ENCODE measurements at regions not wholly inside any gene's neighbourhood (a gene's known extent, or its start where the extent isn't known, plus 50 kb on each side); places are given as distances from the start of the nearest gene placed in this dataset.

GRCh38 chr10:113219446-113219845 lies 269.4 kb downstream of the TCF7L2 start:
- DNase-seq (ENCODE audit: low read depth) = no peak

DNA sequence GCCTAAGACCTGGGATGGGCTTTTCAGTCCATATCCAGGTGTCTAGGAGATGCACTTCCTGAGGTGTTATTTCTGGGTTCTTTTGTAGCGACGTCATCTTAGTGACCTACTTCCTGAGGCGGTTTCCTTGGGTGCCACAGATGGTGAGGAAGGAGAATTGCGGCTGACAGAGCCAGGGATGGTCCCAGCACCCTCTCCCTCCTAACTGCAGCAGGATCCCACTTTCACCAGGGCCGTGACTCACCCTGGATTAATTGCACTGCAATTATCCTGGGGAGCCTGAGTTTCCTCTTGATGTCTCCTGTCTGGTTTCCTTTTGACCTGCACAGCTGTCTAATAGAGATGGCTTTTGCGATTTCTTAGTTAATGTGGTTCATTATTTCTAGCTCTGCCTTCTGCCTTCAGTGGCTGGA lies 271.7 kb downstream of the TCF7L2 start:
- DNase-seq (ENCODE audit: low read depth) = peak; percentile 83

DNA sequence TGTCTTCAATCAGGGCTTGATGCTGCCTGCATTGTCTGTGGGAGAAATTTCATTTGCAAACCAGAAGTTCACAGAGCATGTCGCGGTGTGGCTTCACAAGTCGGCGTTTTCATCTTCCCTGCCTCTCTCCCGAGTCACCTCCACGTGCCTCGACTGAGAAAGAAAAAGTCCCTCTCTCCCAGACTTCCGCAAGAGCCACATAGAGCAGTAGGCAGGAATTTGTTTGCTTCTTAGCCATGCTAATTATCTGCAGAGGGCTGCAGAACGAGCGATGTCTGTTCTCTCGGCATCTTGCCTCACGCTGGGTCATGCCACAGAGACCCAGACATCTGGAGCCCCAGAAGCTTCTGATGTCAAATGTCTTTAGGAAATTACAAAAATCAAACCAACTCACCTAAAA lies 272.2 kb downstream of the TCF7L2 start:
- DNase-seq (ENCODE audit: low read depth) = peak; percentile 7

GRCh38 chr10:113225364-113225763 lies 275.3 kb downstream of the TCF7L2 start:
- DNase-seq (ENCODE audit: low read depth) = no peak

GRCh38 chr10:113225903-113226302 lies 275.9 kb downstream of the TCF7L2 start:
- DNase-seq (ENCODE audit: low read depth) = no peak

DNA sequence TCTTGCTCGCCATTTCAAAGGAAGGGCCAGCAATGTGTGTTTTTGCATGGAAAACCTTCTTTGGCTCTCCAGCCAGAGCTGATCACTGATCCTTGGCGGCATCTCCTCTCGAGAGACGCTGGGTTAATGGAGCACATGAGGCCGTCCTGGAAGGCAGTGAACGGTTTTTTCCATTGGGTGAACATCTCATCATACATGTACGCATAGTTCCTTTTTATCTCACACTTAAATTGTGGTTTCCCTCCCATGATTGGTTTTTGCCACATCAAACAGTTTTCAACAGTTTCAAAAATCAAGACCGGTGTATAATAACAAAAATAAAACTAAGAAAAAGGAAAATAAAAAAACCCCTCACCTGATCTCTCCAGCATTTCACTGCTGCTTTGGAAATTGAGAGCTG lies 276.4 kb downstream of the TCF7L2 start:
- no peak for DNase-seq (ENCODE audit: low read depth)

GRCh38 chr10:113226831-113227445 lies 276.9 kb downstream of the TCF7L2 start:
- no peak for DNase-seq (ENCODE audit: low read depth)

DNA sequence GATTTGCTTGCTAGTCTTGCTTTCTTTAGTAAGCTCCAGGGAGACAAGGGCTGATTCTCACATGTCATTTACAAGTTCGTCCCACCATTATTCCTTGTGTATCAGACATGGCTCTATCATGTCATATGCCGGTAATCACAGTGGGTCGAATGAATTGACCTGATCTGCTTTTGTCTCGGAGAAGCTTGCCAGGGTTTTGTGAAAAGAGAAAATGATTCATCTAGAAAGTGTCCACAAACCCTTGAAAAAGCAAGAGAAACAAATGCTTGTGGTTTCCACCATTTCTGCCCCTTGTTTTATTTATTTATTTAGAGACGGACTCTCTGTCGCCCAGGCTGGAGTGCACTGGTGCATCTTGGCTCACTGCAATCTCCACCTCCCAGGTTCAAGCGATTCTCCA lies 278.5 kb downstream of the TCF7L2 start:
- DNase-seq (ENCODE audit: low read depth) = peak; percentile 27

- DNase-seq (ENCODE audit: low read depth) = no peak
Observed at GRCh38 chr10:113230011-113230610, 280.1 kb downstream of the TCF7L2 start.

DNA sequence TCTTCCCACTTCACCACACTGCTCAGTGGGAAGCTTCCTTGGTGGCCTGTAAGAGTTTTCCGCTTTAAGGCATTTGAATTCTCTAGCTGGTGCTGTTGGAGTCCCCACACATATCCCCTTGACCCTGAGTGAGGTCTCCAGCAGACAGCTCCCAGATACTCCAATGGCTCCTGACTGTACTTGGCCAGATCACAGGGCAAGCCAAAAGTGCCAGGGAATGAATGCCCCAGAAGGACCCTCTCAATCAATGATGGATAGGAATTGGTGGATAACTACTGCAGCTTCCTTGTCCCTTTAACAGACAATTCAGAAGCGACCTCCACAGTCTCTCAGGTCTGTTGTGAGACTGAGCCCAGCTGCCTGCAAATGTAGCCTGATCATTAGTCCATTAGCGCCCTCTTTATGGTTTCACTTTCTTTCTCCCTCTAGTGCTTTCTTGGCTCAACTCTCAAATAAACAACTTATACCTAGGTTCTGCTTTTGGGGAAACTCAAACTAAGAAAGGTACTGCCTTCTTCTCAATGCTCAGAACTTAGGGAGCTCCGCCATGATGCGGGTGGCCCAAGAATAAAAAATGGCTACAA lies 283.0 kb downstream of the TCF7L2 start:
- no peak for DNase-seq (ENCODE audit: low read depth)

- no peak for DNase-seq (ENCODE audit: low read depth)
Observed at GRCh38 chr10:113234481-113234880, 284.4 kb downstream of the TCF7L2 start.

- DNase-seq (ENCODE audit: low read depth) = no peak
Observed at GRCh38 chr10:113235508-113235907, 285.5 kb downstream of the TCF7L2 start.

DNA sequence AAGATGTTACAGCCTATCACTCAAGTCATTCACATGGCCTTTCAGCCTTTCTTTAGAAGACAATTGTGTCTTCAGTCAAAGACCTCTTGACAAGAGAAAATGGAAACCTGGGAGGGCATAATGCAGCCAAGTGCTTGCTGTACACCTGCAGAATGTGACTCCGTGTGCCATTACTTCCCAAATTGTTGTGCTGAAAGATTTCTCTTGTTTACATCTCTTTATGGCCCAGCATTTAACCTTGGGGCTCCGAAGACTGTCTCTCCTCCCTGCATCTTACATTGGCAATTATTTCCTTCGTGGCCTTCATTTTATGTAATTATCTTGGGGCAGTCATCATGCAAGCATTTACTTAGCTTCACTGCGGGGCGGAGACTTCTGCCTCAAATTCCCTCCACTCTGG lies 287.0 kb downstream of the TCF7L2 start:
- no peak for DNase-seq (ENCODE audit: low read depth)

- no peak for DNase-seq (ENCODE audit: low read depth)
Observed at GRCh38 chr10:113239566-113240350, 289.7 kb downstream of the TCF7L2 start.

GRCh38 chr10:113240736-113241135 lies 290.7 kb downstream of the TCF7L2 start:
- DNase-seq (ENCODE audit: low read depth) = no peak

DNA sequence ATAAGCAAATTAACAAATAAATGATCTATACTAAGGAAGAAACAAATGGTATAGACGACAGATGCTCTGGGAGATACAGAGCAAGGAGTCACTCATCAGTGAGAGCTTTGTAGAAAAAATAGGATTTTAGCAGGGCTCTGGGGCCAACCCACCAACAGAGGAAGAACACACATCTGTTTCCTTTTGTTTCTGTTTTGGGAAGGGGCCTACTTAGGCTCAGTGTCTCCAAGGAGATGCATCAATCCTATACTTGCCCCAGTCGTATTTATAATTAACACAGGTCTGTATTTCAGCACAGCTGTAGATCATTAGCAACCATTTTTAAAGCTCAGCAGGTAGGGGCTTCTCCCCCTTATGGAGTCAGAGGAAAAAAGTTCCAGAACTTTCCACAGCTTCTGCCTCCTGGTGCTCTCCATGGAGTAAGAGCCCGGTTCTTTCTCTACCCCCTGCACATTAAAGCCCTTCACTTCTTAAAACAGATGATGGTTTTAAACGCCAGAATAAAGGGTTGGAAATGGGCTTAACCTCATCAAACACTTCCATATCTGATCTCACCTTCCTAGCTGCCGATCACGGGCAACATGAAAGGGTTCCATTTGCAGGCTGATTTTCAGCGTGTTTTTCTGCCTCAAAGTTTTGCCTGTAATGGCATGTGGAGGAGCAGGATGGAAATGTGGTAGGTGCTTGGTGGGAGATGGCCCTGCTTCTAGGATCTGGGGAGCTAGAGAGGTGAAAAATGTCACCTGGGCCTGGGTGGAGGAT lies 291.7 kb downstream of the TCF7L2 start:
- DNase-seq (ENCODE audit: low read depth) = no peak

GRCh38 chr10:113243311-113243710 lies 293.3 kb downstream of the TCF7L2 start:
- no peak for DNase-seq (ENCODE audit: low read depth)

GRCh38 chr10:113244750-113245149 lies 294.7 kb downstream of the TCF7L2 start:
- no peak for DNase-seq (ENCODE audit: low read depth)

- no peak for DNase-seq (ENCODE audit: low read depth)
Observed at GRCh38 chr10:113245286-113245685, 295.2 kb downstream of the TCF7L2 start.

DNA sequence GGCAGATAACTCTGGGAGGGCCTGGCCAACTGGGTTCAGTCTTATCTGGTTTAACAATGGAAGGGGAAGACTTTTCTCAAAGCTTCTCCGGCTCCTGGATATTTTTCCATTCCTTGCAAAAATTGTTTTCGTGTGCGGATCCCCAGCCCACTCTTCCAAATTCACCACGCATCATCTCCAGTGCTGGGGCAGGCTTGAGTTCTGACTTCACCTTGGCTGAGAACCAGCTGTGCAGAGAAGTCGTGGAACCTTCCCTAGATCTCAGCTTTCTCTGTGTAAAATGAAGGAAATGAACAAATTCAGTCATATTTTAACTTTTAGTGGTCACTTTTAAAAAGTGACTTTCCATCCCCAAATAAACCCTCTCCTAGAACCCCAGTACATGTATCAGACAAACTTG lies 297.0 kb downstream of the TCF7L2 start:
- DNase-seq (ENCODE audit: low read depth) = no peak

- no peak for DNase-seq (ENCODE audit: low read depth)
Observed at GRCh38 chr10:113252650-113253618, 299.9 kb upstream of the HABP2 start.
